ENCODE measurements at regions not wholly inside any gene's neighbourhood (a gene's known extent, or its start where the extent isn't known, plus 50 kb on each side); places are given as distances from the start of the nearest gene placed in this dataset.

- no peak for TF ChIP-seq CTCF (IDR thresholded peaks at IDR 0.05)
- no peak for TF ChIP-seq POLR2A (IDR thresholded peaks at IDR 0.05)
Measured at GRCh38 chr5:173472164-173472563, 143.9 kb upstream of the STC2 start.
